ENCODE measurements at regions not wholly inside any gene's neighbourhood (a gene's known extent, or its start where the extent isn't known, plus 50 kb on each side); places are given as distances from the start of the nearest gene placed in this dataset.

GRCh38 chrX:8971116-8971515, 62.8 kb downstream of the FAM9B start:
- peak; percentile 49 for TF ChIP-seq CTCF (IDR thresholded peaks at IDR 0.05; ENCODE audit: insufficient read depth, low read depth, low read length)
- peak; percentile 67 for DNase-seq (ENCODE audit: low read depth)
- H3K4me3 ChIP-seq (ENCODE audit: low read depth, low read length) = no peak overlapping the region

- no peak for TF ChIP-seq CTCF (IDR thresholded peaks at IDR 0.05; ENCODE audit: insufficient read depth, low read depth, low read length)
- DNase-seq (ENCODE audit: low read depth) = no peak
These were observed 64.5 kb downstream of the FAM9B start for GRCh38 chrX:8969378-8969777.

GRCh38 chrX:8967461-8967860, 66.5 kb downstream of the FAM9B start:
- no peak for TF ChIP-seq CTCF (IDR thresholded peaks at IDR 0.05; ENCODE audit: insufficient read depth, low read depth, low read length)
- DNase-seq (ENCODE audit: low read depth) = no peak
- H3K4me3 ChIP-seq (ENCODE audit: low read depth, low read length) = no peak overlapping the region

More at GRCh38 chrX:8969378-8969777, 64.5 kb downstream of the FAM9B start:
- H3K4me3 ChIP-seq (ENCODE audit: low read depth, low read length) = no peak overlapping the region

- no peak for DNase-seq (ENCODE audit: low read depth)
- H3K4me3 ChIP-seq (ENCODE audit: low read depth, low read length) = no peak overlapping the region
- no peak for TF ChIP-seq CTCF (IDR thresholded peaks at IDR 0.05; ENCODE audit: insufficient read depth, low read depth, low read length)
These were observed 72.9 kb downstream of the FAM9B start for GRCh38 chrX:8960957-8961468.

- no peak for TF ChIP-seq CTCF (IDR thresholded peaks at IDR 0.05; ENCODE audit: insufficient read depth, low read depth, low read length)
- no peak for DNase-seq (ENCODE audit: low read depth)
- H3K4me3 ChIP-seq (ENCODE audit: low read depth, low read length) = no peak overlapping the region
These were observed 78.4 kb downstream of the FAM9B start for GRCh38 chrX:8955511-8955910.

GRCh38 chrX:8946563-8946962, 87.4 kb downstream of the FAM9B start:
- H3K4me3 ChIP-seq (ENCODE audit: low read depth, low read length) = no peak overlapping the region
- TF ChIP-seq CTCF (IDR thresholded peaks at IDR 0.05; ENCODE audit: insufficient read depth, low read depth, low read length) = no peak
- no peak for DNase-seq (ENCODE audit: low read depth)

GRCh38 chrX:8939322-8939721, 94.6 kb downstream of the FAM9B start:
- no peak overlapping the region for H3K4me3 ChIP-seq (ENCODE audit: low read depth, low read length)
- DNase-seq (ENCODE audit: low read depth) = no peak
- no peak for TF ChIP-seq CTCF (IDR thresholded peaks at IDR 0.05; ENCODE audit: insufficient read depth, low read depth, low read length)
